Endodermal cell (in vitro differentiated cells): ENCODE measurements at regions not wholly inside any gene's neighbourhood (a gene's known extent, or its start where the extent isn't known, plus 50 kb on each side); places are given as distances from the start of the nearest gene placed in this dataset.

Source experiments
- DNase-seq: peaks from one replicate; pipeline ENCODE4 v3.0.0-alpha.2; 2017
- H3K27ac ChIP-seq: 2 replicates; pipeline ENCODE4 v1.5.1; 2013; ENCODE audit warnings: mild to moderate bottlenecking, low read depth, low read length, moderate library complexity
- H3K27me3 ChIP-seq: 2 replicates; pipeline ENCODE4 v1.6.1; 2013; ENCODE audit warnings: mild to moderate bottlenecking, low read length, moderate library complexity; ENCODE audit not compliant: insufficient read depth, control insufficient read depth, poor library complexity, severe bottlenecking
- H3K36me3 ChIP-seq: 2 replicates; pipeline ENCODE4 v1.7.0; 2013; ENCODE audit warnings: mild to moderate bottlenecking, low read length, moderate library complexity; ENCODE audit not compliant: control insufficient read depth, insufficient read depth
- H3K4me1 ChIP-seq: one replicate; pipeline ENCODE4 v1.7.0; 2013; ENCODE audit warnings: low read length; ENCODE audit not compliant: control insufficient read depth, insufficient read depth
- H3K4me3 ChIP-seq: 2 replicates; pipeline ENCODE4 v1.5.1; 2013; ENCODE audit warnings: mild to moderate bottlenecking, low read length, moderate library complexity
- H3K9ac ChIP-seq: 2 replicates; pipeline ENCODE4 v1.6.1; 2013; ENCODE audit warnings: mild to moderate bottlenecking, low read length, moderate library complexity; ENCODE audit not compliant: poor library complexity, severe bottlenecking; ENCODE audit errors: extremely low read depth
- H3K9me3 ChIP-seq: 2 replicates; pipeline ENCODE4 v1.6.1; 2013; ENCODE audit warnings: mild to moderate bottlenecking, low read length, moderate library complexity; ENCODE audit not compliant: control insufficient read depth
- H3K27ac Mint-ChIP-seq: 2 replicates; pipeline ENCODE4 v1.8.0; 2020; ENCODE audit warnings: mixed read lengths
- H3K27me3 Mint-ChIP-seq: 2 replicates; pipeline ENCODE4 v1.8.0; 2021; ENCODE audit warnings: mild to moderate bottlenecking, mixed read lengths; ENCODE audit not compliant: insufficient read depth
- H3K36me3 Mint-ChIP-seq: 2 replicates; pipeline ENCODE4 v1.8.0; 2020; ENCODE audit warnings: low read depth, mixed read lengths
- H3K4me1 Mint-ChIP-seq: 2 replicates; pipeline ENCODE4 v1.8.0; 2020; ENCODE audit warnings: mixed read lengths
- H3K4me3 Mint-ChIP-seq: 2 replicates; pipeline ENCODE4 v1.8.0; 2020; ENCODE audit warnings: mild to moderate bottlenecking, moderate library complexity, mixed read lengths
- H3K9me3 Mint-ChIP-seq: 2 replicates; pipeline ENCODE4 v1.8.0; 2020; ENCODE audit warnings: mild to moderate bottlenecking, mixed read lengths
- CTCF ChIP-seq: fragments of 200-600 bp; sonication (generic); conservative IDR thresholded peaks from 2 replicates; pipeline ENCODE4 v1.5.0; 2021; ENCODE audit warnings: antibody characterized with exemption, mild to moderate bottlenecking
- WGBS, 2 experiments: methylation state at CpG; one replicate each; pipeline versions ENCODE4 v1.1.5 to v1.1.7; 2013; ENCODE audit warnings: missing lambda C conversion rate in 2 of 2, mixed read lengths in 1 of 2; ENCODE audit not compliant: insufficient coverage in 1 of 2, insufficient read length in 1 of 2; 5-methylcytosine and 5-hydroxymethylcytosine counted together

- Histone ChIP-seq H3K36me3 (no peaks in the 10 kb centered on the region), H3K9me3 (peaks cover 47% of the 10 kb centered on the region), H3K4me3 (no peak overlapping the region), H3K9ac (no peak overlapping the region), H3K4me1 (no peaks in the 10 kb centered on the region), H3K27ac (no peak overlapping the region), H3K27me3 (peaks cover 23% of the 10 kb centered on the region)
- Mint-ChIP-seq H3K27ac (no peak overlapping the region), H3K27me3 (peaks cover under 1% of the 10 kb centered on the region), H3K4me3 (no peak overlapping the region), H3K4me1 (peaks cover 4% of the 10 kb centered on the region), H3K36me3 (no peaks in the 10 kb centered on the region), H3K9me3 (peaks cover 36% of the 10 kb centered on the region)
- DNase-seq, result no peak
- WGBS, 2 experiments, result 92 to 98% methylated on average over 4 of the region's 4 CpGs
- TF ChIP-seq CTCF, result no peak
Observed at GRCh38 chr2:228542277-228542676, 360.8 kb upstream of the SPHKAP start.

GRCh38 chr2:228541789-228542188 is 360.3 kb upstream of the SPHKAP start:
- Histone ChIP-seq H3K27ac (no peak overlapping the region), H3K9ac (no peak overlapping the region), H3K27me3 (peaks cover 23% of the 10 kb centered on the region), H3K4me1 (no peaks in the 10 kb centered on the region), H3K36me3 (no peaks in the 10 kb centered on the region), H3K4me3 (no peak overlapping the region), H3K9me3 (peaks cover 47% of the 10 kb centered on the region)
- no peak overlapping the region for H3K4me3 Mint-ChIP-seq
- H3K27ac Mint-ChIP-seq, result no peak overlapping the region
- 81 to 92% methylated on average over 2 to 4 of the region's 4 CpGs for WGBS, 2 experiments
- no peak for DNase-seq
- no peak for TF ChIP-seq CTCF
- no peaks in the 10 kb centered on the region for H3K36me3 Mint-ChIP-seq
- H3K4me1 Mint-ChIP-seq, result peaks cover 4% of the 10 kb centered on the region
- no peaks in the 10 kb centered on the region for H3K27me3 Mint-ChIP-seq
- H3K9me3 Mint-ChIP-seq, result peaks cover 36% of the 10 kb centered on the region

- 93 to 100% methylated on average over 3 of the region's 3 CpGs for WGBS, 2 experiments
- no peak overlapping the region for H3K4me3 Mint-ChIP-seq
- H3K27me3 ChIP-seq, result peaks cover 20% of the 10 kb centered on the region
- no peak overlapping the region for H3K27ac ChIP-seq
- no peak overlapping the region for H3K27ac Mint-ChIP-seq
- no peak overlapping the region for H3K4me3 ChIP-seq
- no peak for DNase-seq
- no peak overlapping the region for H3K9ac ChIP-seq
- H3K4me1 ChIP-seq, result no peaks in the 10 kb centered on the region
- H3K36me3 Mint-ChIP-seq, result no peaks in the 10 kb centered on the region
- H3K4me1 Mint-ChIP-seq, result peaks cover 4% of the 10 kb centered on the region
- no peaks in the 10 kb centered on the region for H3K27me3 Mint-ChIP-seq
- peaks cover 31% of the 10 kb centered on the region for H3K9me3 Mint-ChIP-seq
- H3K36me3 ChIP-seq, result no peaks in the 10 kb centered on the region
- TF ChIP-seq CTCF, result no peak
- H3K9me3 ChIP-seq, result peaks cover 47% of the 10 kb centered on the region
Observed at GRCh38 chr2:228540976-228541375, 359.5 kb upstream of the SPHKAP start.
